Chondrocyte (in vitro differentiated cells): ENCODE measurements at regions not wholly inside any gene's neighbourhood (a gene's known extent, or its start where the extent isn't known, plus 50 kb on each side); places are given as distances from the start of the nearest gene placed in this dataset.

ENCODE experiments used
- DNase-seq: peaks from one replicate; pipeline ENCODE4 v3.0.0; 2021; ENCODE audit warnings: mixed read lengths, low spot score
- H3K27ac Mint-ChIP-seq: one replicate; pipeline ENCODE4 v1.8.0; 2021; ENCODE audit warnings: mild to moderate bottlenecking, moderate library complexity, mixed read lengths; ENCODE audit not compliant: unreplicated experiment
- H3K27me3 Mint-ChIP-seq: 2 replicates; pipeline ENCODE4 v1.8.0; 2021; ENCODE audit warnings: low read depth, mixed read lengths
- H3K36me3 Mint-ChIP-seq: 2 replicates; pipeline ENCODE4 v1.8.0; 2021; ENCODE audit warnings: low read depth, mixed read lengths
- H3K4me1 Mint-ChIP-seq: 2 replicates; pipeline ENCODE4 v1.8.0; 2021; ENCODE audit warnings: low read depth, mild to moderate bottlenecking, mixed read lengths
- H3K4me3 Mint-ChIP-seq: one replicate; pipeline ENCODE4 v1.8.0; 2021; ENCODE audit warnings: mild to moderate bottlenecking, moderate library complexity, mixed read lengths; ENCODE audit not compliant: unreplicated experiment
- H3K9me3 Mint-ChIP-seq: 2 replicates; pipeline ENCODE4 v1.8.0; 2021; ENCODE audit warnings: low read depth, mixed read lengths
- CTCF ChIP-seq: fragments of 200-600 bp; sonication (generic); IDR thresholded peaks from 2 replicates; pipeline ENCODE4 v1.5.0; 2021; ENCODE audit warnings: antibody characterized with exemption, mild to moderate bottlenecking, moderate library complexity

GRCh38 chr2:52520644-52521043 is 1247.0 kb upstream of the CHAC2 start:
- no peaks in the 10 kb centered on the region for H3K27me3 Mint-ChIP-seq
- no peaks in the 10 kb centered on the region for H3K36me3 Mint-ChIP-seq
- DNase-seq, result no peak
- no peak overlapping the region for H3K4me3 Mint-ChIP-seq
- H3K9me3 Mint-ChIP-seq, result no peaks in the 10 kb centered on the region
- H3K27ac Mint-ChIP-seq, result no peak overlapping the region
- no peaks in the 10 kb centered on the region for H3K4me1 Mint-ChIP-seq
- no peak for TF ChIP-seq CTCF

GRCh38 chr2:52518678-52519077 is 1248.9 kb upstream of the CHAC2 start:
- H3K4me3 Mint-ChIP-seq, result no peak overlapping the region
- no peaks in the 10 kb centered on the region for H3K27me3 Mint-ChIP-seq
- H3K27ac Mint-ChIP-seq, result no peak overlapping the region
- no peaks in the 10 kb centered on the region for H3K9me3 Mint-ChIP-seq
- DNase-seq, result no peak
- H3K4me1 Mint-ChIP-seq, result no peaks in the 10 kb centered on the region
- no peaks in the 10 kb centered on the region for H3K36me3 Mint-ChIP-seq
- no peak for TF ChIP-seq CTCF

DNA sequence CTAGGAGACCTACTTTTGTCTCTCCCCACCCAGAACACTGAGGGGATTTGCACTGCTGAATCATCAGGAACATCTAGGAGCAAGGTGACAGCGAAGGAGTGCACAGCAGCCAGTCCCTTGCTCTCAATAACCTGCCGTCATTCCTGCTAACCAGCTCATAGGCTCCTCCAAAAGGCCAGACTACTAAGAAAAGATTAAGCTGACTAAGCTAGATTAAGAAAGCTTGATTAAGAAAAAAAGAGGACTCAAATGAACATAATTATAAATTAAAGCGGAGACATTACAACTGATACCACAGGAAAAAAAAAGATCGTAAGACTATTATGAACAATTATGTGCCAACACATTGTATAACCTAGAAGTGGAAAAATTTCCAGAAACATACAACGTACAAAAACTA is 1254.8 kb upstream of the CHAC2 start:
- no peak for TF ChIP-seq CTCF
- Mint-ChIP-seq H3K4me3 (no peak overlapping the region), H3K36me3 (no peaks in the 10 kb centered on the region), H3K27me3 (no peaks in the 10 kb centered on the region), H3K9me3 (no peaks in the 10 kb centered on the region), H3K27ac (no peak overlapping the region), H3K4me1 (no peaks in the 10 kb centered on the region)
- no peak for DNase-seq

DNA sequence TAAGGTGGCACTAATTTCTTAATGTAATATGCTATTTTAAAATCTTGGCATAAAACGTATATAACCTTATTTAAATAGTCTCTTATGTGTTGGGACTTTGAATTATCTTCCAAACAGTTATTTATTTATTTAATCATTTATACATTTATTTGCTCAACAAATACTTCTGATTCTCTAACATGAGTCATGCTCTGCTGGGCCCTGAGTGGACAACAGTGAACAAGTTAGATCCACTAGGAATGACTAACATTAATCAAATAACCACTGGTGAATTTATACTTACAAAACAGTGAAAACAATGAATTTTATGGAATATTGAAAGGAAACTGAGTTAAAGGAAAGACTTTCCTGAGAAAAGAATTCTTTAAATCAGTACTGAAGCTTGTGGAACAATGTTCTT is 1257.2 kb upstream of the CHAC2 start:
- Mint-ChIP-seq H3K27ac (no peak overlapping the region), H3K9me3 (no peaks in the 10 kb centered on the region), H3K27me3 (no peaks in the 10 kb centered on the region), H3K4me1 (no peaks in the 10 kb centered on the region), H3K4me3 (no peak overlapping the region), H3K36me3 (no peaks in the 10 kb centered on the region)
- no peak for DNase-seq
- TF ChIP-seq CTCF, result no peak

GRCh38 chr2:52502476-52502860 is 1265.1 kb upstream of the CHAC2 start:
- Mint-ChIP-seq H3K4me1 (no peaks in the 10 kb centered on the region), H3K36me3 (no peaks in the 10 kb centered on the region), H3K27me3 (no peaks in the 10 kb centered on the region), H3K9me3 (no peaks in the 10 kb centered on the region), H3K4me3 (no peak overlapping the region), H3K27ac (no peak overlapping the region)
- TF ChIP-seq CTCF, result no peak
- no peak for DNase-seq
